KMS-11 (cell line): ENCODE measurements at regions not wholly inside any gene's neighbourhood (a gene's known extent, or its start where the extent isn't known, plus 50 kb on each side); places are given as distances from the start of the nearest gene placed in this dataset.
"Not testable (repeated sequence)": the region's sequence is repeated elsewhere in the genome, so short reads cannot be mapped to it uniquely, and the experiment has no call there.

Experiments
- H2AFZ ChIP-seq: fragments of 200-600 bp; sonication (generic); 2 replicates; pipeline ENCODE4 v1.6.1; 2016; ENCODE audit warnings: antibody characterized with exemption, mixed run types, low read depth
- H3K27ac ChIP-seq: fragments of 200-600 bp; sonication (generic); 2 replicates; pipeline ENCODE4 v1.6.1; 2016; ENCODE audit warnings: mild to moderate bottlenecking, mixed run types
- H3K27me3 ChIP-seq: fragments of 200-600 bp; sonication (generic); 2 replicates; pipeline ENCODE4 v1.6.1; 2017; ENCODE audit warnings: mild to moderate bottlenecking, low read depth, mixed run types, moderate library complexity; ENCODE audit not compliant: insufficient read depth
- H3K36me3 ChIP-seq: fragments of 200-600 bp; sonication (generic); 2 replicates; pipeline ENCODE4 v1.6.1; 2017; ENCODE audit warnings: mild to moderate bottlenecking, mixed run types; ENCODE audit not compliant: insufficient read depth
- H3K4me1 ChIP-seq: fragments of 200-600 bp; sonication (generic); 2 replicates; pipeline ENCODE4 v1.6.1; 2016; ENCODE audit warnings: mild to moderate bottlenecking, low read depth, mixed run types; ENCODE audit not compliant: poor library complexity, severe bottlenecking
- H3K4me2 ChIP-seq: fragments of 200-600 bp; sonication (generic); 2 replicates; pipeline ENCODE4 v1.7.0; 2016; ENCODE audit warnings: mild to moderate bottlenecking, mixed run types
- H3K4me3 ChIP-seq: fragments of 200-600 bp; sonication (generic); IDR thresholded peaks from 2 replicates; pipeline ENCODE4 v1.6.1; 2017; ENCODE audit warnings: low read depth, low read length, mixed read lengths; ENCODE audit not compliant: insufficient read depth
- H3K79me2 ChIP-seq: fragments of 200-600 bp; sonication (generic); 2 replicates; pipeline ENCODE4 v1.6.1; 2016; ENCODE audit warnings: low read depth, mixed run types; ENCODE audit not compliant: insufficient read depth
- H3K9ac ChIP-seq: fragments of 200-600 bp; sonication (generic); 2 replicates; pipeline ENCODE4 v1.6.1; 2016; ENCODE audit warnings: mild to moderate bottlenecking, mixed run types
- H4K20me1 ChIP-seq: fragments of 200-600 bp; sonication (generic); 2 replicates; pipeline ENCODE4 v1.6.1; 2016; ENCODE audit warnings: mild to moderate bottlenecking, mixed run types; ENCODE audit not compliant: insufficient read depth
- TF ChIP-seq, protein P1 (sequence below): fragments of 200-600 bp; sonication (generic); conservative IDR thresholded peaks from 2 replicates; pipeline ENCODE4 v1.6.1; 2017; ENCODE audit warnings: low read depth, mild to moderate bottlenecking, antibody characterized with exemption, low read length, moderate library complexity, mixed read lengths

DNA sequence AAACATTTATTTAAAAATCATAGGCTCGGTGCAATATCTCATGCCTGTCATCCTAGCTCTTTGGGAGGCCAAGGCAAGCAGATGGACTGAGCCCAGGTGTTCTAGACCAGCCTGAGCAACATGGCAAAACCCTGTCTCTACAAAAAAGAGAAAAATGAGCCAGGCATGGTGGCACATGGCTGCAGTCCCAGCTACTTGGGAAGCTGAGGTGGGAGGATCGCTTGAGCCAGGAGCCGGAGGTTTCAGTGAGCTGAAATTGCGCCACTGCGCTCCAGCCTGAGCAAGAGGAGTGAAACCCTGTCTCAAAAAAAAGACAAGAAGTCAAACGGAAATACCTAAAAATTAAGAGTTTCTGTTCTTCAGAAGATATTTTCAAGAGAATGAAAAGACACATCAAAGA is 122.3 kb downstream of the RSL24D1 start:
- no peak overlapping the region for H2AFZ ChIP-seq
- TF ChIP-seq, protein P1, sequence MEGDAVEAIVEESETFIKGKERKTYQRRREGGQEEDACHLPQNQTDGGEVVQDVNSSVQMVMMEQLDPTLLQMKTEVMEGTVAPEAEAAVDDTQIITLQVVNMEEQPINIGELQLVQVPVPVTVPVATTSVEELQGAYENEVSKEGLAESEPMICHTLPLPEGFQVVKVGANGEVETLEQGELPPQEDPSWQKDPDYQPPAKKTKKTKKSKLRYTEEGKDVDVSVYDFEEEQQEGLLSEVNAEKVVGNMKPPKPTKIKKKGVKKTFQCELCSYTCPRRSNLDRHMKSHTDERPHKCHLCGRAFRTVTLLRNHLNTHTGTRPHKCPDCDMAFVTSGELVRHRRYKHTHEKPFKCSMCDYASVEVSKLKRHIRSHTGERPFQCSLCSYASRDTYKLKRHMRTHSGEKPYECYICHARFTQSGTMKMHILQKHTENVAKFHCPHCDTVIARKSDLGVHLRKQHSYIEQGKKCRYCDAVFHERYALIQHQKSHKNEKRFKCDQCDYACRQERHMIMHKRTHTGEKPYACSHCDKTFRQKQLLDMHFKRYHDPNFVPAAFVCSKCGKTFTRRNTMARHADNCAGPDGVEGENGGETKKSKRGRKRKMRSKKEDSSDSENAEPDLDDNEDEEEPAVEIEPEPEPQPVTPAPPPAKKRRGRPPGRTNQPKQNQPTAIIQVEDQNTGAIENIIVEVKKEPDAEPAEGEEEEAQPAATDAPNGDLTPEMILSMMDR: no peak
- no peaks in the 10 kb centered on the region for H3K36me3 ChIP-seq

DNA sequence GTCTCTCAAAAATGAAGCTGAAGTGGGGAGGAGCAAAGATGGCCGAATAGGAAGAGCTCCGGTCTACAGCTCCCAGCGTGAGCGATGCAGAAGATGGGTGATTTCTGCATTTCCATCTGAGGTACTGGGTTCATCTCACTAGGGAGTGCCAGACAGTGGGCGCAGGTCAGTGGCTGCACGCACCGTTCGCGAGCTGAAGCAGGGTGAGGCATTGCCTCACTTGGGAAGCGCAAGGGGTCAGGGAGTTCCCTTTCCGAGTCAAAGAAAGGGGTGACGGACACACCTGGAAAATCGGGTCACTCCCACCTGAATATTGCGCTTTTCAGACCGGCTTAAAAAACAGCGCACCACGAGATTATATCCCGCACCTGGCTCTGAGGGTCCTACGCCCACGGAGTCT is 132.8 kb downstream of the RSL24D1 start:
- not testable (repeated sequence) for H3K4me3 ChIP-seq, H3K27me3 ChIP-seq, H2AFZ ChIP-seq, H3K9ac ChIP-seq, H4K20me1 ChIP-seq, H3K36me3 ChIP-seq, H3K27ac ChIP-seq, H3K4me1 ChIP-seq, H3K4me2 ChIP-seq, H3K79me2 ChIP-seq

More for the DNA sequence above, 122.3 kb downstream of the RSL24D1 start:
- no peaks in the 10 kb centered on the region for H3K79me2 ChIP-seq
- H3K4me1 ChIP-seq: peaks cover 21% of the 10 kb centered on the region
- no peak overlapping the region for H3K9ac ChIP-seq
- no peaks in the 10 kb centered on the region for H4K20me1 ChIP-seq
- no peaks in the 10 kb centered on the region for H3K27me3 ChIP-seq
- no peak overlapping the region for H3K4me3 ChIP-seq
- H3K4me2 ChIP-seq: no peak overlapping the region
- H3K27ac ChIP-seq: no peak overlapping the region

DNA sequence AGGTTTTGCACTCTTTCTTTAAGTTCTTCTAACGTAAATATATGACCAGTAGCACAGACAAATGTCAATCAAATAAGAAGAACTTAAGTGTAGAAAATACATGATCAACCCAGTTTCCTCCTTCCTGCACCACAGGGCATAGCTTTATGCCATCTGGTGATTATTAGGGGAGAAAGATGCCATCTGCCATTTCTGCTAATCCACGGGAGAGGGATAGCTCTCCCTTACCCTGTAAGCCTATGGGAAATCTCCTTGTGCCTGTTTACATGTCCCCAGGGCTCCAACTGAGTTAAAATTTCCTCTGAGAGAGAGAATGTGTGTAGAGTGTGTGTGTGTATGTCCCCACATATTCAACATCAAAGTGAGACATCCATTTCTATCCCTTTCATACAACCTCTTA is 135.9 kb downstream of the RSL24D1 start:
- no peak overlapping the region for H3K9ac ChIP-seq
- TF ChIP-seq, protein P1: no peak
- H3K4me2 ChIP-seq: no peak overlapping the region
- H4K20me1 ChIP-seq: no peaks in the 10 kb centered on the region
- H3K27me3 ChIP-seq: no peaks in the 10 kb centered on the region
- no peak overlapping the region for H3K4me3 ChIP-seq
- H3K27ac ChIP-seq: no peak overlapping the region
- no peaks in the 10 kb centered on the region for H3K4me1 ChIP-seq
- H2AFZ ChIP-seq: no peak overlapping the region
- H3K79me2 ChIP-seq: no peaks in the 10 kb centered on the region
- H3K36me3 ChIP-seq: no peaks in the 10 kb centered on the region

DNA sequence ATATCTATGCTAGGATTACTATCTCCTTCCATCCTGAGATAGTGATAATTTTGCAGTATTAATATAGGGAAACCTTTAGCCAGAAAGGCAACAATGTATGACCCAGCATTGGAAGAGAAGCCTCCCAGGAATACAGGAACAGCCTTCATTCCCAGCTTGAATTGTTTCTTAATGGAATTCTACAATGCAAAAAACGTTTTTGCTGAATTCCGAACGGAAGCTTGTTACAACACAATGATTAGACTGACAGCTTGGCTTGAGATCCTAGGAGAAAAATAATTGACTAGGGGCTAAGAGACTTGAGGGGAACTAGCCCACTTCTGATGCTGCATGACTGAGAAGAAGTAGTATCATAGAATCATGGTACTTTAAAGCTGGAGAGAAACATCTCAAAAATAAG is 140.2 kb downstream of the RSL24D1 start:
- TF ChIP-seq, protein P1: no peak
- no peaks in the 10 kb centered on the region for H3K79me2 ChIP-seq
- no peak overlapping the region for H3K4me3 ChIP-seq
- no peaks in the 10 kb centered on the region for H4K20me1 ChIP-seq
- no peak overlapping the region for H3K4me2 ChIP-seq
- H3K36me3 ChIP-seq: no peaks in the 10 kb centered on the region
- H3K27me3 ChIP-seq: no peaks in the 10 kb centered on the region
- no peak overlapping the region for H3K27ac ChIP-seq
- H3K4me1 ChIP-seq: no peaks in the 10 kb centered on the region
- no peak overlapping the region for H2AFZ ChIP-seq
- no peak overlapping the region for H3K9ac ChIP-seq

DNA sequence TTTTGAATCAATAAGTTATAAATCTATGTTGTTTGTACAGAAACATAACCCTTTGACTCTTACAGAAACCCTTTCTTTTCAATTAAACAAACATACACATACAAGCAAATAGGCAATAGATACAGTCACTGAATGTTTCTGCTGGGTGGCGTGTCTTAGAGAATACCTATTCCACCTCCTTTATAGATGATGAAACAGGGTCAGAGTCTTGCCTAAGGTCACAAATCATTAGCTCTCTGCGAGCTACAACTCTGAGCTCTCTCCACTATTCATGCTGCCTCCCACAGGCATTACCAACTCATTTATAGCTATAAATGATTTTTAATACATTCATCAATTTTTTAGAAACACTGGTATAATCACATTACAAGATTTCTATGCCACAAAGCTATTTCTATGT is 152.6 kb downstream of the RSL24D1 start:
- H3K27me3 ChIP-seq: no peaks in the 10 kb centered on the region
- no peak overlapping the region for H3K27ac ChIP-seq
- H4K20me1 ChIP-seq: no peaks in the 10 kb centered on the region
- no peaks in the 10 kb centered on the region for H3K36me3 ChIP-seq
- H3K4me1 ChIP-seq: no peaks in the 10 kb centered on the region
- H3K4me3 ChIP-seq: no peak overlapping the region
- TF ChIP-seq, protein P1: no peak
- H3K9ac ChIP-seq: no peak overlapping the region
- no peak overlapping the region for H2AFZ ChIP-seq
- H3K4me2 ChIP-seq: no peak overlapping the region
- H3K79me2 ChIP-seq: no peaks in the 10 kb centered on the region
